ENCODE measurements at regions not wholly inside any gene's neighbourhood (a gene's known extent, or its start where the extent isn't known, plus 50 kb on each side); places are given as distances from the start of the nearest gene placed in this dataset.

GRCh38 chr5:67393211-67393610, 196.6 kb upstream of the CD180 start:
- TF ChIP-seq POLR2A (IDR thresholded peaks at IDR 0.05; ENCODE audit: low read depth, low read length) (no peak), POLR2AphosphoS5 (IDR thresholded peaks at IDR 0.05; ENCODE audit: low read depth, low read length) (no peak)
